Activated T-helper 9 cell treated with anti-CD3 and anti-CD28 coated beads, Interleukin-2, amount 50 U/mL, for 16 hours (primary cell): ENCODE measurements at regions not wholly inside any gene's neighbourhood (a gene's known extent, or its start where the extent isn't known, plus 50 kb on each side); places are given as distances from the start of the nearest gene placed in this dataset.

Experiments
- DNase-seq: peaks from one replicate; pipeline ENCODE4 v3.0.0-alpha.2; 2020; ENCODE audit warnings: low read depth

- DNase-seq: no peak
These were observed 197.9 kb downstream of the OTOR start for GRCh38 chr20:16946097-16946496.

DNA sequence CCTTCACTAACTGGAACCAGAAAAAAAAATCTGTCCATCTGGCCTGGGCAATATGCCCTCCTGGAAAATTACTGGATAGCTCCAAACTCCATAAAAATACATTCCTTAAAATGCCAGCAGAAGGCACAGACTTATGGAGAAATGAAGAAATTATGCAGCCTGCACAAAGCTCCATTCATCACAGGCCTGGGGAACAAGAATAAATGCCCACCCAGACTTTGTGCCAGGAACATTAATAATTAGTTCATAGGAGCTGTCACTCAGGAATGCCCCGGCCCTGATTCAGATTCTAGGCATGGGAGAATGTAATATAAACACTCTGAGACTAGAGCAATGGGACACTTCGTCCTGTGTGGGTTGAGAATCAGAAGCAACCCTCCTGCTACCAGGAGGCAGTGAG, 199.3 kb downstream of the OTOR start:
- DNase-seq: no peak

GRCh38 chr20:16951876-16952275, 203.7 kb downstream of the OTOR start:
- DNase-seq: no peak

GRCh38 chr20:16952965-16953364, 204.8 kb downstream of the OTOR start:
- DNase-seq: no peak

DNA sequence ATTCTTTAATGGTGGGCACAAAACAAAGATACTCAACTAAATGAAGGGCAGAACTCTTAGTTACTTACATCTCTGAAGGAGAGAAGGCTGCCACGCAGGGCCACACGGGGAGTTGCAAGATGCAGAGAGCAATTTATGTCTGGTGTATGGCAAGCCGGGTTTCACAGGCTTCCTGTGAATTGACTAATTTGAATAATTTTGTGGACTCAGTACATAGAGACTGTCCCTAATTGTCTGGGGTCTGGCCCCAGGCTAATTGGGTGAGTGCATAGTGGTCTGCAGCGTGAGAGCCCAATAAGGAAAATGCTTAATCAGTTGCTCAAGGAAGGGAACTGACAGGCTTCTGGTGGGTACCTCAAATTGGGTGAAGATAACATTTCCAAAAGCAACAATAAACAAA, 205.7 kb downstream of the OTOR start:
- no peak for DNase-seq

DNA sequence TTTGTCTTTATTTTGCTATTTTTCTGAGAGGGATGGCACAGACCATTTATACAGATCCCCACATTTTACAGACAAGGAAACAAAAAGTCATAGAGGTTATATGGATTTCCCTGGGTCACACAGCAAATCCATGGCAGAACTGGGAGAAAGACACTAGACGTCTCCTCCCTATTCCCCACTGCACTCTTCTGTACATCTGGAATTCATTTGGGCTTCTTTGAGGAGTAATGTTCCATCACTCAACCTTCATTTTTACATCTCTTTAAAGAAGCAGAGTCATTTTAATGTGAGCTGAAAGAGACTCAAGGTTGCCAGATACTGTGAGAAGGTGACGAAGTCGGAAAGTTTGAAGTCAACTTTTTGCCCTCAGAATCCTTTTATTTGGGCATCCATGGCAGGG, 207.3 kb downstream of the OTOR start:
- no peak for DNase-seq

- no peak for DNase-seq
These were observed 207.8 kb downstream of the OTOR start for GRCh38 chr20:16955971-16956370.

DNA sequence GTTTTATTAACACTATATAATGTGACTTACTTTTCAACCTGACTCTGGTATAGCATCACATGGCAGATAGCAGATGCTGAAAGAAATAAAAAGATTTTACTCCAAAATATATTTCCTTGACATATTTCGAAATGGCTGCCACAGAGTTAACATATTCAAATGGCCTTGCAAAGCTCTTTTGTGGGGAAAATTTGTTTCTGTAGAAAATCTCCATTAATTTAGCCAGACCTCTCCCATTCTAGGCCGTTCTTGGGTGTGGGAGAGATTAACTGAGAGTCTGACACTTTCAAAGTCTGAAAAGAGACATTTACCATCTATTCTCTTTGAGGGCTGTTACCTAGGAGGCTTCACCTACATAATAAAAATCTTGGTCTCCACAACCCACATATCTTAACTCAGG, 217.2 kb downstream of the OTOR start:
- no peak for DNase-seq

DNA sequence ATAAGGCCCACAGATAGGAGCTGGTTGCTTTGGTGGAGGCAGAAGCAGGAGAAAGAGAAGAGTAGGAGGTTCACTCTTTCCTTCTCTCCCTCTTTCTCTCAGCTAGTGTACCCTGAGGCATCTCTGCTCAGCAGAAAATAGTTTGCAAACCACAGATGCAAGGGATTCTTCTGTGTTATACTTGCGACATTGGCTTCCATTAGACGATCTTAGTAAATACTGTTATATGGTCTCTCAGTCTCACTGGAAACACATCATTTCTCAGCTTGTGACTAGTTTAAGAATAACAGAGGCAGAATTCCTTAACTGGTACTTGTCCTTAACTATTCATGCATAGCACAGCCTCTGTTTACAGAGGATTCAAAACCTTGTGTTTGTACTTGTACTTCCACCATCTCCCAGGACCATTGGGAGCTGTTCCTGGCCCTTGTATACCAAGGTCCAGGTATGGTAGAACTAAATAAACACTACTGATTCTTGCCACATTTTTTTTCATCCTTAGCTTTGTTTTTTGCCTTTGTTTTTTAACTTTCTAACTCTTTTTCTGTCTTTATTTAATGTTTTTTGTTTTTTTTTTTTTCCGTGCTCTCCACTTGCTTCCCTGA, 218.2 kb downstream of the OTOR start:
- DNase-seq: no peak

DNA sequence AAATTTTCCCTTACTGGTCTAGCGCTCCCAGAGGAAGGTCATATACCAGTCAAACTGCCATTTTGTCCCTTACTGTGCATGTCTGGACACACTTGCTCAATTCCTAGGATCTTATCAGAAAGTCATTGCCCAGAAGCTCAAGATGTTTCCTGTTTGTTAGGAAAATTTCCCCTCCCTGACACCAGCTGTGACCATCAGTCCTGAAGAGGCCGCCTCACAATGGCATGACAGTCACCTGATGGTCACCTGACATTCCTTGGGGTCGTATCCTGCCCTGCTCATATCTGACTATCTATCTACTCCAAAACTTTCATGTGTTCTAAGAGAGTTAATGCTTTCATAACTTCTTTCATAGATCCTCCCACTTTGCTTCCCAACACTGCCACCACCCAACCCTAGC, 219.9 kb downstream of the OTOR start:
- no peak for DNase-seq

GRCh38 chr20:16970776-16971175, 222.6 kb downstream of the OTOR start:
- DNase-seq: no peak

GRCh38 chr20:16974080-16974854, 226.1 kb downstream of the OTOR start:
- DNase-seq: no peak

GRCh38 chr20:16974855-16975162, 226.7 kb downstream of the OTOR start:
- no peak for DNase-seq

GRCh38 chr20:16975682-16976081, 227.5 kb downstream of the OTOR start:
- no peak for DNase-seq

DNA sequence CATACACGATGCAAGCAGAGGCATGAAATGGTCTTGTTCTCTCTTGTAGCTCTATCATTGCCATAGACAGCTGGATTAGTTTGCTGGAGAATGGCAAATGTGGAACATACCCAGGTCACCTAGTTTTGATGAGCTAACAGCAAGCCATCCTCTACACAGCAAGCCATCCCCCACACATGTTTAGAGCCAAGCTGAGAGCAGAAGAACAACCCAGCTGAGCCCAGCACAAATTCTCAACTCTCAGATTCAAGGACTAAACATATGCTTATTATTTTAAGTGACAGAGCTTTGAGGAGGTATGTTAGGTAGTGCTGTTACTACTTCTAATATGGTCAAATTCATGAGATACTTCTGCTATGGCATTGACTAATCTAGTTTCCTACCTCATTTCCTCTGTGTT, 230.3 kb downstream of the OTOR start:
- no peak for DNase-seq

DNA sequence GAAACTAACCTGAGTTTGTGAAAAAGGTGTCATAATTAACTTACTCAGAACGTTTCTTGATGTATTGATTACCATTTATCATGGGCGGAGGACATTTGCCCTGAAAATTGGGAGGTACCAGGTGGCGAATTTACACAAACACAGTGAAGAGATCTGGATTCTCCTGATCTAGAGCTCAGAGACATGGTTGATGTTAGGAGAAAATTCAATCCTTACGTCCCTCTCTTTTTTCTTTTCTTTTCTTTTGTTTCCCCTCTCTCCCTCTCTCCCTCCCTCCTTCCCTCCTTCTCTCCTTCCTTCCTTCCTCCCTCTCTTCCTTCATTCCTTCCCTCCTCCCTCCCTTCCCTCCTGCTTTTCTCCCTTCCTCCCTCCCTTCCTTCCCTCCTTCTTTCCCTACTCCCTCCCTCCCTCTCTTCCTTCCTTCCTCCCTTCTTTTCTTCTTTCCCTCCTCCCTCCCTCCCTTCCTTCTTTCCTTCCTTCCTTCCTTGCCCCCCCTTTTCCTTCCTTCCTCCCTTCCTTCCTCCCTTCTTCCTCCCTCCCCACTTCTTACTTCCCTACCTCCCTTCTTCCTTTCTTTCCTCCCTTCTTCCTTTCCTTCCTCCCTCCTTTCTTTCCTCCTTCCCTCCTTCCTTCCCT, 234.1 kb downstream of the OTOR start:
- no peak for DNase-seq

DNA sequence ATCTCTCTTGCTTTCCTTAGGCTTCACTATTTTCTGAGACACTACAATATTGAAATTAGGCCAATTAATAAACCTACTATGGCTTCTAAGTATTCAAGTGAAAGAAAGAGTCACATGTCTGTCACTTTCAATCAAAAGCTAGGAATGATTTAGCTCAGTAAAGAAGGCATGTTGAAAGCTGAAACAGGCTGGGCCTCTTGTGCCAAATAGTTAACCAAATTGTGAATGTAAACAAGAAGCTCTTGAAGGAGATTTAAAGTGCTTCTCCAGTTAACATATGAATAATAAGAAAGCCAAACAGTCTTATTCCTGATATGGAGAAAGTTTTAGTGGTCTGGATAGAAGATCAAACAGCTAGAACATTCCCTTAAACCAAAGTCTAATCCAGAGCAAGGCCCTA, 236.3 kb downstream of the OTOR start:
- no peak for DNase-seq

GRCh38 chr20:17003170-17003870, 223.5 kb upstream of the PCSK2 start:
- DNase-seq: no peak

DNA sequence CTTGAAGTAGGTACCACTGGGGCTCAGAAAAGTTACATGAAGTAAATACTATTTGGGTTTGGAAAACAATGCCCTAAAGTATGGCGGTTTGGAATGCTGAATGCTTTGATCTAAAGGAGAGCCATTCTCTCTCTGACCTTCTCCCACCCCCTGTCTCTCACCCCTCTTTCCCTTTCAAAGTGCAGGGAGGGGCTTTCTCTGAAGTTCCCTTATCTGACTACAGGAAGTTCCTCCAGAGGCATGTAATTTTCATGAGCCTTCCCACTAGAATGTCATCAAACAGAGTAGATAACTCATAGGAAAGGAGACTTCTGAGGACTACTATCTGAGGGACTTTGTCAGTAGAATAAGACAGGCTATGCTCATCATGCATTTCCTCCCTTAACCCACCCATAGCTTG, 216.7 kb upstream of the PCSK2 start:
- no peak for DNase-seq

- no peak for DNase-seq
These were observed 214.2 kb upstream of the PCSK2 start for GRCh38 chr20:17012546-17013226.

DNA sequence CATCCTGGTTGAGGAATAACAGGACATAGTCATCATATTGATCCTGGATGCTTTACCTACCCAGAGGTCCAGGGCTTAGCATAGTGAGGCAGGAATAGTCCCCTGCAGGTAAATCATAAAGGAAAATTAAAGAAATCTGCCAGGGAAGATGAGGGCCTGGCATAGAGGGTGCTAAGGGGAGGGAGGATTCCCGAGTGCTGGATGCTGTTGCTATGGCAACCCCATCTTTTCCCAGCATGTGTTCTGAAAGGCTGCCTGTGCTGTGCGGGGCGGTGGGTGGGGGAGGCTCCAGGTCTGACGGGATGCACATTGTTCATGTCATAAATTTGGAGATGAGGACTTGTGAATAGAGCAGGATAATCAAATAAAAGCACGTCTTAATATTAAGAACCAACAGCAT, 212.6 kb upstream of the PCSK2 start:
- DNase-seq: no peak

DNA sequence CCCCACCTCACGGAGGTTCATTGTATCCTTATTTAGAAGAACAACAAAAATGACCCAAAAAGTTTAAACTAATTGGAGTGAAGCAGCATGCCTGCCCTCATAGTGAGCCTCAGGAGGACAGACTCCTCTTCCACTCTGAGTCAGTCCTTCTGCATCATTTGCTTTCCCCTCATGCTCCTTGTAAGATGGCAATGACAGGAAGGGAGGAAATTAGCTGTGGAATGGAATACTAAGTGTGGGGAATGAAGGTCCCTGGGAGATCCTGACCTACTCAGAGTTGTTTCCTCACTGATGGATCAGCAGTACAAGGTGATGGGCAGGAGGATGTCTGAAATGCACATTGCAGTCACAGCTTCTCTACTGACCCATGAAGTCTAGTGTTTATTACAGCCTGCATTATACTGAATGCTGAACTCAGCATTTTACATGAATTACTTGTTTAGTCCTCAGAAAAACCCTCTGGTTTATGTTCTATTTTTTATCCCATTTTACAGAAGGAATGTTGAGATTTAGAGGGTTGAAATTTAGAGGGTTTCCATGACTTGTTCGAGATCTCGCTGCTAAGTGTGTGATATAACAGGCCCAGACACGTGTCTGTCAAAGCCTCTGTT, 212.0 kb upstream of the PCSK2 start:
- DNase-seq: no peak
